ENCODE measurements at regions not wholly inside any gene's neighbourhood (a gene's known extent, or its start where the extent isn't known, plus 50 kb on each side); places are given as distances from the start of the nearest gene placed in this dataset.
A peak's percentile ranks its signal among the peaks of the same experiment; 100 is the strongest.

GRCh38 chr18:33839452-33840211 is 261.6 kb downstream of the ASXL3 start:
- no peaks in the 10 kb centered on the region for H4K20me1 ChIP-seq (ENCODE audit: insufficient read depth, low read length)
- no peaks in the 10 kb centered on the region for H3K9me2 ChIP-seq (replicated peaks; ENCODE audit: insufficient read depth, low read length)
- no peaks in the 10 kb centered on the region for H3K9me3 ChIP-seq (replicated peaks; ENCODE audit: insufficient read depth, low read length)
- no peak overlapping the region for H3K4me3 ChIP-seq (ENCODE audit: low read length)
- H3K4me2 ChIP-seq (ENCODE audit: low read depth, low read length), result no peak overlapping the region
- no peak overlapping the region for H3K27ac ChIP-seq (ENCODE audit: low read length)
- no peaks in the 10 kb centered on the region for H3K36me3 ChIP-seq (replicated peaks; ENCODE audit: insufficient read depth, low read length)
- no peaks in the 10 kb centered on the region for H3K27me3 ChIP-seq (replicated peaks; ENCODE audit: insufficient read depth, low read length)
- peak; percentile 64 for DNase-seq
- no peaks in the 10 kb centered on the region for H3K79me2 ChIP-seq (ENCODE audit: low read length)
- no peaks in the 10 kb centered on the region for H3F3A ChIP-seq (ENCODE audit: insufficient read depth, low read length)
- TF ChIP-seq EZH2 (optimal IDR thresholded peaks at IDR 0.05; ENCODE audit: low read depth, low read length), result no peak
- TF ChIP-seq, protein P1, sequence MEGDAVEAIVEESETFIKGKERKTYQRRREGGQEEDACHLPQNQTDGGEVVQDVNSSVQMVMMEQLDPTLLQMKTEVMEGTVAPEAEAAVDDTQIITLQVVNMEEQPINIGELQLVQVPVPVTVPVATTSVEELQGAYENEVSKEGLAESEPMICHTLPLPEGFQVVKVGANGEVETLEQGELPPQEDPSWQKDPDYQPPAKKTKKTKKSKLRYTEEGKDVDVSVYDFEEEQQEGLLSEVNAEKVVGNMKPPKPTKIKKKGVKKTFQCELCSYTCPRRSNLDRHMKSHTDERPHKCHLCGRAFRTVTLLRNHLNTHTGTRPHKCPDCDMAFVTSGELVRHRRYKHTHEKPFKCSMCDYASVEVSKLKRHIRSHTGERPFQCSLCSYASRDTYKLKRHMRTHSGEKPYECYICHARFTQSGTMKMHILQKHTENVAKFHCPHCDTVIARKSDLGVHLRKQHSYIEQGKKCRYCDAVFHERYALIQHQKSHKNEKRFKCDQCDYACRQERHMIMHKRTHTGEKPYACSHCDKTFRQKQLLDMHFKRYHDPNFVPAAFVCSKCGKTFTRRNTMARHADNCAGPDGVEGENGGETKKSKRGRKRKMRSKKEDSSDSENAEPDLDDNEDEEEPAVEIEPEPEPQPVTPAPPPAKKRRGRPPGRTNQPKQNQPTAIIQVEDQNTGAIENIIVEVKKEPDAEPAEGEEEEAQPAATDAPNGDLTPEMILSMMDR (IDR thresholded peaks at IDR 0.05; ENCODE audit: low read length), result peak; percentile 72
- no peak overlapping the region for H3K9ac ChIP-seq (ENCODE audit: low read length)
- no peaks in the 10 kb centered on the region for H3K4me1 ChIP-seq (ENCODE audit: low read length)
- H2AFZ ChIP-seq (ENCODE audit: low read length), result no peak overlapping the region

GRCh38 chr18:33838054-33838453 is 260.0 kb downstream of the ASXL3 start:
- Histone ChIP-seq H3K36me3 (replicated peaks; ENCODE audit: insufficient read depth, low read length) (no peaks in the 10 kb centered on the region), H3K4me2 (ENCODE audit: low read depth, low read length) (no peak overlapping the region), H3K9me3 (replicated peaks; ENCODE audit: insufficient read depth, low read length) (no peaks in the 10 kb centered on the region), H3F3A (ENCODE audit: insufficient read depth, low read length) (no peaks in the 10 kb centered on the region), H3K9ac (ENCODE audit: low read length) (no peak overlapping the region), H4K20me1 (ENCODE audit: insufficient read depth, low read length) (no peaks in the 10 kb centered on the region), H3K27me3 (replicated peaks; ENCODE audit: insufficient read depth, low read length) (no peaks in the 10 kb centered on the region), H3K79me2 (ENCODE audit: low read length) (no peaks in the 10 kb centered on the region), H3K4me3 (ENCODE audit: low read length) (no peak overlapping the region), H3K9me2 (replicated peaks; ENCODE audit: insufficient read depth, low read length) (no peaks in the 10 kb centered on the region), H3K27ac (ENCODE audit: low read length) (no peak overlapping the region), H2AFZ (ENCODE audit: low read length) (no peak overlapping the region), H3K4me1 (ENCODE audit: low read length) (no peaks in the 10 kb centered on the region)
- TF ChIP-seq EZH2 (optimal IDR thresholded peaks at IDR 0.05; ENCODE audit: low read depth, low read length) (no peak), EZH2phosphoT487 (IDR thresholded peaks at IDR 0.05; ENCODE audit: low read length) (no peak)
- TF ChIP-seq, protein P1 (IDR thresholded peaks at IDR 0.05; ENCODE audit: low read length), result no peak
- DNase-seq, result peak; percentile 60

GRCh38 chr18:33837191-33837590 is 259.2 kb downstream of the ASXL3 start:
- no peaks in the 10 kb centered on the region for H3K4me1 ChIP-seq (ENCODE audit: low read length)
- H4K20me1 ChIP-seq (ENCODE audit: insufficient read depth, low read length), result no peaks in the 10 kb centered on the region
- H3K9me2 ChIP-seq (replicated peaks; ENCODE audit: insufficient read depth, low read length), result no peaks in the 10 kb centered on the region
- H3K9ac ChIP-seq (ENCODE audit: low read length), result no peak overlapping the region
- H3K4me2 ChIP-seq (ENCODE audit: low read depth, low read length), result no peak overlapping the region
- no peak overlapping the region for H3K27ac ChIP-seq (ENCODE audit: low read length)
- H3K4me3 ChIP-seq (ENCODE audit: low read length), result no peak overlapping the region
- H3K27me3 ChIP-seq (replicated peaks; ENCODE audit: insufficient read depth, low read length), result no peaks in the 10 kb centered on the region
- H2AFZ ChIP-seq (ENCODE audit: low read length), result no peak overlapping the region
- no peak for DNase-seq
- no peak for TF ChIP-seq EZH2 (optimal IDR thresholded peaks at IDR 0.05; ENCODE audit: low read depth, low read length)
- TF ChIP-seq EZH2phosphoT487 (IDR thresholded peaks at IDR 0.05; ENCODE audit: low read length), result no peak
- TF ChIP-seq, protein P1 (IDR thresholded peaks at IDR 0.05; ENCODE audit: low read length), result no peak
- H3K9me3 ChIP-seq (replicated peaks; ENCODE audit: insufficient read depth, low read length), result no peaks in the 10 kb centered on the region
- H3K79me2 ChIP-seq (ENCODE audit: low read length), result no peaks in the 10 kb centered on the region
- no peaks in the 10 kb centered on the region for H3F3A ChIP-seq (ENCODE audit: insufficient read depth, low read length)
- no peaks in the 10 kb centered on the region for H3K36me3 ChIP-seq (replicated peaks; ENCODE audit: insufficient read depth, low read length)
